Kidney capillary endothelial cell (primary cell): ENCODE measurements at regions not wholly inside any gene's neighbourhood (a gene's known extent, or its start where the extent isn't known, plus 50 kb on each side); places are given as distances from the start of the nearest gene placed in this dataset.

Source experiments
- DNase-seq: peaks from one replicate; pipeline ENCODE4 v3.0.0-alpha.2; 2018; ENCODE audit warnings: low spot score

DNA sequence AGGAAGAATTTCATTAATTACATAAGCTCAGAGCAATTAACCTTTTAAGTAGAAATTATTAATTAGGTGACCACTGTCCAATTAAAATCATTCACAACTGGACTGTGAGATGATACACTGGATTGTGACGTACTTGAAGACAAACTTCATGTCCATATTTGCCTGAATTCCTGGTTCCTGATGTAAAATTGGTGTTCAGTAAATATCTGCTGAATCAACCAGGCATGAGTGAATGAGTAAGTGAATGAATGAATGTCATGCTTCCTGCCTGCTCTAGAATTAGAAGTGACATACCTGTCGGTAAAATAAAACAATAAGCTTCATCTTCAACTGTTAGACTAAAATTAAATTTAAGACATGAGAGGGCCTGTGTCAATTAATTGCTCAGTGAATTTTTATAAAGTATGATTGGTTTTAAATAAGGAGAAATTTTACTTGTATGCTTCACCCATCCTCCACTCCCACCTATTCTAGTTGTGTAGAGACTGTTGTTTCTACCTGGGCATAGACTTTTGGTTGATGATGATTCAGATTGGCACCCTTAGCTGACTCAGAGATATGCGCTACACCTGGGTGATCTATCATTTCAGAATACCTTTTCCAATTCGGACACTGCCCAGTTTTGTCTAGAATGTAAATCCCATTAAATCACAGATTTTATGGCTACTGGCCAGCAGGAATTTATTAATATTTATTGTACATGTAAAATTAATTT is 56.9 kb upstream of the PTGS2 start:
- no peak for DNase-seq

DNA sequence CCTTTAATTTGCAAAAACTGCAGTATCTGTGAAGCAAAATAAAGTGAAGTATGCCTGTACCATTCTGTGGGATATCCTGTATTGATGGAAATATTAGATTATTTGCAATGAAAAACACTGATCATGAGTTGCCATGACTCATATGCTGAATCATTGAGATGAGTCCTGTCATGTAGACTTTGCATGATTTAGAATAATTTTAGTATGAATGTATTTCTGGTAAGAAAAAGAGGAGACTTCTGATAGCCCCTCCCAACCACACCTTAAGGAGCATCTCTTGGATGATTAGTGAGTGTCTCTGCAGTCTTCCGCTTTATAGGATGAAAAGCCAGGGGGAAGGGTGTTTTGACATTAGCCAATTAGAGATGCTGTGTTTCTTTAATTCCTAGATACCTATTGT is 55.2 kb upstream of the PTGS2 start:
- DNase-seq, result no peak

DNA sequence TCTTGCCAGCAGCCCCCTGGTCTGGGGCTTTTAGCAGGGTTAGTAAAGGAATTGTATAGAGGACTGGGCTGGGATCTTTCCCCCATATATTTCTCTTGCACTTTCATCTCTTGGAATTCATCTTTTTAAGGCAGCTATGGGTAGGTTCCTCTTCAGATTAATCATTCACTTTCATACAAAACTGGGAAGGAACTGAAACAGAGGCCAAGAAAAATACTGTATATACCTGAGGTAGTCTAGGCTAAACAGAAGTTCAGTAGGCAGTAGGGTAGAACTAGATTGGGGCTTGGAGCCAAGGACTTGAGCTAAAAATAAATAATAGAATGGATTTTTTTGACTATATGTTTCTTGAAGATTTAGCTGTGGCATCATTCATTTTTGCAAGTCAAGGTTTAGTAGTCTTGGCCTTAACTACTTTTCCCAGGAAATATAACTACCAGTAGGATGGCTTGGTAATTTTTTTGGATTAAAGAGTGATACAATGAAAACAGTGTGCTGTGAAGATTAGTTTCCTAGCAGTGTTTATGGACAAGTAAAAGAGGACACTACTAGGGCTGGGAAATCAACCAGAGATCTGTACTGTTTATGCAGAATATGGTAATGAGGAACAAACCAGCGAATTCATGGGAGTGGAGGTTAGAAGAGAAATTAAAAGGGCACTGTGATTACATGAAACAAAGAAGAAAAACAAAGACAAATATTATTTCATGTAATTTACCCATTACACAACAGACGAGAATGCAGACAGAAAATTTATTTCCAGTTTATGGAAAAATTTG is 50.9 kb upstream of the PTGS2 start:
- no peak for DNase-seq
